CD14-positive monocyte (primary cell): ENCODE measurements at regions not wholly inside any gene's neighbourhood (a gene's known extent, or its start where the extent isn't known, plus 50 kb on each side); places are given as distances from the start of the nearest gene placed in this dataset.

Experiments used
- DNase-seq, 3 donors: peaks; one replicate each; pipeline ENCODE4 v3.0.0-alpha.2; 2011 to 2022
- H2AFZ ChIP-seq: 2 replicates; pipeline ENCODE4 v1.6.0; 2012; ENCODE audit warnings: mild to moderate bottlenecking, low read depth, low read length, inconsistent platforms; ENCODE audit not compliant: insufficient read depth, poor library complexity, severe bottlenecking
- H3K27ac ChIP-seq, 2 donors: 1 replicate in 1 of 2; 2 replicates in 1 of 2; pipeline ENCODE4 v1.5.1; 2012 to 2013; ENCODE audit warnings: low read length in 2 of 2, control low read depth in 1 of 2, inconsistent platforms in 1 of 2, low read depth in 1 of 2, mild to moderate bottlenecking in 1 of 2
- H3K27me3 ChIP-seq, 2 donors: one replicate each; pipeline versions ENCODE4 v1.6.0 to v1.6.1; 2011 to 2013; ENCODE audit warnings: low read length in 2 of 2; ENCODE audit not compliant: control insufficient read depth in 2 of 2, insufficient read depth in 2 of 2
- H3K36me3 ChIP-seq, 2 donors: replicated peaks in 1 of 2; 1 replicate in 1 of 2; 2 replicates in 1 of 2; pipeline versions ENCODE4 v1.5.1 to v1.6.1; 2012 to 2013; ENCODE audit warnings: low read length in 2 of 2, control low read depth in 1 of 2, inconsistent platforms in 1 of 2, mild to moderate bottlenecking in 1 of 2; ENCODE audit not compliant: insufficient read depth in 2 of 2, control insufficient read depth in 1 of 2
- H3K4me1 ChIP-seq, 2 donors: 1 replicate in 1 of 2; 2 replicates in 1 of 2; pipeline versions ENCODE4 v1.5.1 to v1.6.1; 2012 to 2013; ENCODE audit warnings: low read length in 2 of 2, control low read depth in 1 of 2, inconsistent platforms in 1 of 2, mild to moderate bottlenecking in 1 of 2, moderate library complexity in 1 of 2; ENCODE audit not compliant: insufficient read depth in 2 of 2, control insufficient read depth in 1 of 2
- H3K4me2 ChIP-seq: replicated peaks from 2 replicates; pipeline ENCODE3; 2012; ENCODE audit warnings: low read length, moderate library complexity, mild to moderate bottlenecking; ENCODE audit not compliant: poor library complexity, severe bottlenecking; ENCODE audit errors: extremely low read depth
- H3K4me3 ChIP-seq, 3 experiments: fragments of 200-600 bp in 1 of 3; sonication (generic) in 1 of 3; replicated peaks in 1 of 3; 1 replicate in 2 of 3; 2 replicates in 1 of 3; pipeline ENCODE4 v1.5.1; 2011 to 2013; ENCODE audit warnings: low read length in 3 of 3, mild to moderate bottlenecking in 3 of 3, control low read depth in 2 of 3, low read depth in 2 of 3, inconsistent platforms in 1 of 3, moderate library complexity in 1 of 3
- H3K79me2 ChIP-seq: 2 replicates; pipeline ENCODE4 v1.6.0; 2012; ENCODE audit warnings: mild to moderate bottlenecking, control low read depth, inconsistent platforms, low read length, moderate library complexity; ENCODE audit not compliant: insufficient read depth
- H3K9ac ChIP-seq: 2 replicates; pipeline ENCODE4 v1.6.0; 2017; ENCODE audit warnings: low read length, mild to moderate bottlenecking; ENCODE audit not compliant: insufficient read depth, poor library complexity, severe bottlenecking
- H3K9me3 ChIP-seq, 2 donors: replicated peaks in 1 of 2; 1 replicate in 1 of 2; 2 replicates in 1 of 2; pipeline versions ENCODE4 v1.5.1 to v1.6.1; 2012 to 2013; ENCODE audit warnings: low read length in 2 of 2, control low read depth in 1 of 2; ENCODE audit not compliant: control insufficient read depth in 1 of 2, insufficient read depth in 1 of 2
- H4K20me1 ChIP-seq: 2 replicates; pipeline ENCODE4 v1.6.0; 2012; ENCODE audit warnings: mild to moderate bottlenecking, low read length, control low read depth, moderate library complexity; ENCODE audit not compliant: insufficient read depth
- H3K27ac Mint-ChIP-seq, 7 donors: one replicate each; pipeline ENCODE4 v1.8.0; 2020; ENCODE audit warnings: mild to moderate bottlenecking in 7 of 7, mixed read lengths in 7 of 7, moderate library complexity in 6 of 7, inconsistent platforms in 2 of 7
- H3K27me3 Mint-ChIP-seq, 3 donors: one replicate each; pipeline ENCODE4 v1.8.0; 2021 to 2022; ENCODE audit warnings: low read depth in 3 of 3, mild to moderate bottlenecking in 3 of 3, mixed read lengths in 3 of 3, moderate library complexity in 3 of 3, inconsistent platforms in 1 of 3
- H3K36me3 Mint-ChIP-seq, 2 donors: one replicate each; pipeline ENCODE4 v1.8.0; 2020; ENCODE audit warnings: mixed read lengths in 2 of 2, inconsistent platforms in 1 of 2, mild to moderate bottlenecking in 1 of 2
- H3K4me1 Mint-ChIP-seq: one replicate; pipeline ENCODE4 v1.8.0; 2020; ENCODE audit warnings: mild to moderate bottlenecking, mixed read lengths
- H3K4me3 Mint-ChIP-seq, 2 donors: one replicate each; pipeline ENCODE4 v1.8.0; 2020; ENCODE audit warnings: mild to moderate bottlenecking in 2 of 2, mixed read lengths in 2 of 2, moderate library complexity in 1 of 2
- H3K9me3 Mint-ChIP-seq, 7 donors: one replicate each; pipeline ENCODE4 v1.8.0; 2020 to 2022; ENCODE audit warnings: mixed read lengths in 7 of 7, mild to moderate bottlenecking in 6 of 7, moderate library complexity in 6 of 7, inconsistent platforms in 2 of 7
- CTCF ChIP-seq: fragments of 200-600 bp; IDR thresholded peaks from one replicate; pipeline ENCODE4 v1.8.0; 2022; ENCODE audit warnings: antibody characterized with exemption, mild to moderate bottlenecking
- WGBS: methylation state at CpG from one replicate; pipeline ENCODE4 v1.1.5; 2013; ENCODE audit warnings: missing lambda C conversion rate; ENCODE audit not compliant: insufficient coverage; 5-methylcytosine and 5-hydroxymethylcytosine counted together
- intact Hi-C, 2 donors: fragments of 100-400 bp; cut with micrococcal nuclease; formaldehyde crosslinking; loops; one replicate each; pipeline versions ENCODE4 v1.15.0 to v1.15.1; 2023

GRCh38 chr12:107253361-107253760, 160.0 kb upstream of the CRY1 start:
- Histone ChIP-seq H4K20me1 (no peaks in the 10 kb centered on the region), H3K4me2 (no peak overlapping the region), H3K79me2 (no peaks in the 10 kb centered on the region), H3K9me3 (peaks cover 0 to 8% of the 10 kb centered on the region in 2 donors), H3K4me1 (no peaks in the 10 kb centered on the region), H3K27me3 (no peaks in the 10 kb centered on the region), H3K36me3 (no peaks in the 10 kb centered on the region), H3K9ac (no peak overlapping the region), H3K4me3 (no peak overlapping the region), H3K27ac (no peak overlapping the region), H2AFZ (no peak overlapping the region)
- no peak overlapping the region for H3K27ac Mint-ChIP-seq
- no peak overlapping the region for H3K4me3 Mint-ChIP-seq
- H3K4me1 Mint-ChIP-seq: no peaks in the 10 kb centered on the region
- peaks cover 0 to 6% (median 3%) of the 10 kb centered on the region in 3 donors for H3K27me3 Mint-ChIP-seq
- WGBS: no CpG with 5 or more reads among the region's 1 CpG
- intact Hi-C loops: no loop called here
- peaks cover 2 to 9% (median 5%) of the 10 kb centered on the region in 7 donors for H3K9me3 Mint-ChIP-seq
- TF ChIP-seq CTCF: no peak
- no peak for DNase-seq
- H3K36me3 Mint-ChIP-seq: no peaks in the 10 kb centered on the region

GRCh38 chr12:107254258-107254856, 161.0 kb upstream of the CRY1 start:
- Histone ChIP-seq H3K4me3 (no peak overlapping the region), H3K27ac (no peak overlapping the region), H4K20me1 (no peaks in the 10 kb centered on the region), H3K79me2 (no peaks in the 10 kb centered on the region), H3K9ac (no peak overlapping the region), H2AFZ (no peak overlapping the region), H3K36me3 (no peaks in the 10 kb centered on the region), H3K4me2 (no peak overlapping the region), H3K27me3 (no peaks in the 10 kb centered on the region), H3K9me3 (peaks cover 0 to 8% of the 10 kb centered on the region in 2 donors), H3K4me1 (no peaks in the 10 kb centered on the region)
- Mint-ChIP-seq H3K4me3 (no peak overlapping the region), H3K27me3 (peaks cover 0 to 6% (median 3%) of the 10 kb centered on the region in 3 donors), H3K9me3 (peaks cover 2 to 9% (median 4%) of the 10 kb centered on the region in 7 donors), H3K4me1 (no peaks in the 10 kb centered on the region), H3K27ac (no peak overlapping the region), H3K36me3 (no peaks in the 10 kb centered on the region)
- TF ChIP-seq CTCF: no peak
- WGBS: 100% methylated on average over 3 of the region's 5 CpGs
- no peak for DNase-seq
- intact Hi-C loops: no loop called here
